Stimulated activated CD4-positive, alpha-beta T cell treated with anti-CD3 and anti-CD28 coated beads, Interleukin-12 subunit alpha, Interleukin-12 subunit beta, amount 100 ng/mL, for 48 hours (primary cell): ENCODE measurements at regions not wholly inside any gene's neighbourhood (a gene's known extent, or its start where the extent isn't known, plus 50 kb on each side); places are given as distances from the start of the nearest gene placed in this dataset.
"Not testable (repeated sequence)": the region's sequence is repeated elsewhere in the genome, so short reads cannot be mapped to it uniquely, and the experiment has no call there.

Source experiments
- DNase-seq, 3 donors: peaks; one replicate each; pipeline ENCODE4 v3.0.0-alpha.2; 2020; ENCODE audit warnings: low read depth in 2 of 3, low spot score in 1 of 3

DNA sequence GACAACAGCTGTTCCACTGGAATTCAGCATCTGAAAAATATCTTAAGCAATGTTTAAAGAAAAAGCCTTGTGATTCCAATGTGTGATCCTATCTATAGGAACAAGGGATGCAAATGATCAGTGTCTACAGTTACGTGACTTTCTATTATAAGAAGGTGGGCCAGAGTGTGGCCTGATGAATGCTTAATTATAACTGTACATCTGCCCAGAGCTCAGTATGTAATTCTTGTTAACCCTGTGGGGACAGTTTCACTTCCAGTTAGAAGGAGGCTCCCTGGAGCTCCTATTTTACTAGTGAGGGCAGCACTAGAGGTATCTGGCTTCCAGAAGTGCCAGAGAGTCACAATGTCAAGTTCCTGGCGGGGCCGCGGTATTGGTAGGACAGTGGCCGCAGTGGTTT lies 288.5 kb downstream of the USP46 start:
- DNase-seq: no peak

DNA sequence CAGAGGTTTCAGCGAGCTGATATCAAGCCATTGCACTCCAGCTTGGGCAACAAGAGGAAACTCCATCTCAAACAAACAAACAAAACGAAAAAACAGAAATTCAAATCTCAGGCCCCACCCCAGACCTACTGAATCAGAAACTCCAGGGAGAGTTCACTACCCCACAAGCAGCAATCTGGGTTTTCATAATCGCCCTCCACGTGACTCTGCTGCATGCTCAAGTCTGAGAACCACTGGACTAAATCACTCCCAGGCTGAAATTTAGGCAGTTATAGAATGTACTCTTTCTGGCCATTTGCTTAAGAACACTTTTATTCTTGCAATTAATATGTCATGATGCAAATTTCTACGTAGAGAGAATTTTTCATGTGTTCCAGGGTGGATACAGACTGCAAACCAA lies 287.3 kb downstream of the USP46 start:
- no peak for DNase-seq

DNA sequence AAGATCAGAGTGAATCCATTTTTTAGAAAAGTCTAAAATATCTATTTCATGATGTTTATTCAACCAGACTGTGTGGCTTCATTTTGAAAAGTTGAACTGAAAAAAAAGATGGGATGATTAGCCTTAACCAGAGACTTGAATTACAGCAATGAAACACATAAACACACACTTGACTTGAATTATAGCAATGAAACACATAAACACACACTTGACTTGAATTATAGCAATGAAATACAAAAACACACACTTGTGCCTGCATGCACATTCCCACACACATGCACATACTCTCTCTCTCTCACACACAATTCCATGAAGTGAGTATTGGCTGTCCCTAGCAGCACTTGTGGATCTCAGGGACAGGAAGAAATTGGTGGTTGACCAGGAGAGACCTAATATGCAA lies 286.8 kb downstream of the USP46 start:
- no peak for DNase-seq

DNA sequence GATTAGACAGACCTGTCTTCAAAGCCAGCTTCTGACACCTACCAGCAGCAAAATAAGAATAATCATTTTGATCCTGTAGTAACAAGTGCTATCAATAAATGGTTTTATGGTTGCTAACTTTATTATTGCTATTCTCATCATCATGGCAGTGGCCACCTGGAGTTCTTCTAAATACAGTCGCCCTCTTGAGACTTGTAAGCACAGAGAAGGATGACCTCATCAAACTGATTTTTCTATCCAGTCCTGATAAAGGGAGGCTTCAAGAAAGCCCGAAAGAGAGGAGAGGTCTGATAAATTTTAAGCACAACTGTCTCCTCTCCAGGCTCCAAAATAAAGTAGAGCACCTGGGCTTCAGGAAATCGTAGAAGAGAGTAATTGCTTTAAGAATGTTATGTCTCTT lies 286.4 kb downstream of the USP46 start:
- DNase-seq: no peak

DNA sequence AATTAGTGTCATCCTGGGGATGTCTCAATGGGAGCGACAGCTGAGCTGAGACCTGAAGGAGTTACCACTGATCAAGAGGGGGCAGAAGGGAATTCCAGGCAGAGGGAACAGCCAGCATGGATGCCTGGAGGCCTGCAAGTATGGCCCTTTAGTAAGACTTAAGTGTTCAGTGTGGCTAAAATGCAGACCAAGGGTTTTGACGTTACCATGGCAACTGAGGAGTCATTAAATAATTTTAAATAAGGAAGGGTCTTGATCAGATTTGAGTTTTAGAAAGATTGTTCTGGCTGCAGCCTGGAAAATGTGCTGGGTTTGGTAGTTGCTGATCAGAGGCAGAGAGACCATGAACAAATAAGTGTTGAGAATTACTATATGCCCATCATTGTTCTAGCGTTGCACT lies 285.5 kb downstream of the USP46 start:
- no peak for DNase-seq

DNA sequence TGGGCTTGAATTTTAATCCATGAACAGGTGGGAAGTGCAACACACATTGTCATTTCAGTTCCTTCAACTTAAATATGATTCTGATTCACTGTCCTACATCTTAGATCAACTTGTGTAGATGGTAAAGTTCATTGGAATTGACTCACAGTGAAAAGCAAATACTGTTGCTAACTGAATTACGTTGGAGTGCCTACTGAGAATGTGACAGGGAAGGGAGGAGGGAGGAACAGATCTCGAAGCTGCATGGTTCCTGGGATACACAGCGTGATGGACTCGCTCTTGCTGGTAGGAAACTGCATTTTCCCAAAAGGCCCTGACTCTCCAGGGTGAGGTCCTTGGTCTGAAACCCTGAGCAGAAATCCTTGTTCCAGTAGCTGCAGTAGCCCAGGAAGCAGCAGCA lies 284.2 kb downstream of the USP46 start:
- DNase-seq: no peak

DNA sequence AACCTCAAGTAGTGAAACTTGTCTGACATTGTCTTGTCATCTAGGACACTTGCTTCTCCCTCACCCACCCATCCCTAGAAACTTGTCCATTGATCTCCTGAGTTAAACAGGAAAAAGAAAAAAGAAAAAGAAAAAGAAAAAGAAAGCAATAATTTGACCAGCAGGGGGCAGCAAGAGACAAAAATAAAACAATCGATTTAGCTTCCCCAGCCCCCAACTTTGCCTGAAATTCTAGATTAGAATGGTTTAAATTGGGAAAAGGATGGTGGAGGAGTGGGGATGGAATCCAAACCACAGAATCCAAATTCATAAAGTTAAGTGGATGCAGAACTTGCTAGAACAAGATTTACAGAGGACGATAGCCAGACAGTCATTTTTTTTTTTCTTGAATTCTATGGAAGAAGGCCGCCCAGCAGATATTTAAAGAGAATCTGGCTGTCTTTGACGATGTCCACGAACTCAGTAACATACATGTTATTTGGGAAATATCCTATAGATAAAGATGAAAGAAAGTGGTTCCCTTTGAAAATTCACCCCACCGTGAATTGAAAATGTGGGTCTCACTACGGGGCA lies 282.9 kb downstream of the USP46 start:
- peak in 1 of 3 donors; percentile 30 for DNase-seq

DNA sequence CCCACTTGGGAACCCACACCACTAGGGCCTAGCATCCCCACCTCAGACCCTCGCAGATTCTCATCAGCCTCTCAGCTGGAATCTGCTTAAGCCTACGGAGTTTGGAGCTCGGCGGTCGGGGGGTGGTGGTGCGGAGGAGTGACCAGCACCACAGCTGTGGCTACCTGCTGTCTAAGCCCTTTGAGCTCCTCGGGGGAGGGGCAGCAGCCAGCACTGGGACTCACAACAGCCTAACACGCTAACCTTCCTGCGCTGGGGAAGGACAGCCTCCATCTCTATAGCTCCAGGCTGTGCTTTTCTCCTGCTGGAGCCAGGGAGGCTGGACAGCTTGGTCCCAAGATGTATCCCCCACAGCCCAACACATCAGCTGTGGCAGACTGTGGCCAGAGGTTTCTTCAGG lies 281.5 kb downstream of the USP46 start:
- no peak for DNase-seq

DNA sequence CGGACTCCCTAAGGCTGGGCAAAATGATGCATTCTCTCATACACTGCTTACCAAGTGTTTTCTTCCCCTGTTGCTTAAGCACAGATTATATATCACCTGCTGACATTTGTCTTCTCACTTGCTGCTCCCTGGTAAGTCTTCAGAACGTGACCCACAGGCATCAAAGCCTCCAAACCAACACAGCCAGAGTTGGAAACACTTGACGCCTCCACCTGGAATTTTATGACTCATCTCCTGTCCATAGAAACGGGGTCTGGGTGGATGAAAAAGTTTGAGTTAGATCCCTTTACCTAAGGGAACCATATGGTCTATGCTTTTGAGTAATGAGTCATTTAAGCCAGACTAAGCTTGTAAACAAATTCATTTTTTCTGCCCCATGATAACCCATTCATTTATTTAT lies 251.6 kb downstream of the USP46 start:
- DNase-seq: no peak

DNA sequence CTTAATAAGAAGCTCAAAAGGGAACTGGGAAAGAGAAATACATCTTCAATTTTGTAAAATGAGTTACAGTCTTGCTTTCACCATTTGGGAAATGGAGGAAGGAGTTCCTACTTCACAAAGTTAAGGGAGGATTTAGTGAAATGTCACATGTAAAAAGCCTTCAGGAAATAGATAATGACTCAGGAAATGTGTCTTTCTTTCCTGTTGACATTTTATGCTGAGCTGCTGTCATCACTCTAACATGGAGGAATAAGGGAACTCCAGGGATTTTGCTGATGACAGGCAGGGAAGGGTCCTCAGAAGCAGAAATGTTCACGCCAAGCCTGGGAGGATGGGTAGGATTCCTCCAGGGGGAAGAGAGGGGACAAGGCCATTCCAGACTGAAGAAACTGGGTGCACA lies 251.1 kb downstream of the USP46 start:
- DNase-seq: no peak

DNA sequence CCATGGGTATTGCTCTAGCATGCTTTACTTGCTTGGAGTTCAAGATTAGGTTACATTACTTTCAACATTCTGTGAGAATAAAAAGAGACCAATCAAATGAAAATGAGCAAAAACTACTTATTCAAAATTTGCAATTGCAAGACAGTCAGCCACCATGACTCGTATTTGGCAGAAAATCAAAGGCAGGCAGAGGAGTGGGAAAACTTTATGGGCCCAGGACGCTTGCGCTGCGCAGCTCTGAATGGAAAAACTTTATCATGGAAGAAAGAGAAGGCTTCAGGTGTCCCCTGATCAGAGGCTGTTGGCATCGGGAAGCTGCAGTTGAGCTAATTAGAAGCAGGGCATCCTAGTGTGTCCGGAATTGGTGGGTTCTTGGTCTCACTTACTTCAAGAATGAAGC lies 250.6 kb downstream of the USP46 start:
- no peak for DNase-seq

DNA sequence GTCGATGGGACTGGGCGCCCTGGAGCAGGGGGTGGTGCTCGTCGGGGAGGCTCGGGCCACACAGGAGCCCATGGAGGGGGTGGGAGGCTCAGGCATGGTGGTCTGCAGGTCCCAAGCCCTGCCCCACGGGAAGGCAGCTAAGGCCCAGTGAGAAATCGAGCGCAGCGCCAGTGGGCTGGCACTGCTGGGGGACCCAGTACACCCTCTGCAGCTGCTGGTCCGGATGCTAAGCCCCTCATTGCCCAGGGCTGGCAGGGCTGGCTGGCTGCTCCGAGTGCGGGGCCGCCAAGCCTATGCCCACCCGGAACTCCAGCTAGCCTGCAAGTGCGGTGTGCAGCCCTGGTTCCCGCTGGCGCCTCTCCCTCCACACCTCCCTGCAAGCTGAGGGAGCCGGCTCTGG lies 249.3 kb downstream of the USP46 start:
- not testable (repeated sequence) for DNase-seq

DNA sequence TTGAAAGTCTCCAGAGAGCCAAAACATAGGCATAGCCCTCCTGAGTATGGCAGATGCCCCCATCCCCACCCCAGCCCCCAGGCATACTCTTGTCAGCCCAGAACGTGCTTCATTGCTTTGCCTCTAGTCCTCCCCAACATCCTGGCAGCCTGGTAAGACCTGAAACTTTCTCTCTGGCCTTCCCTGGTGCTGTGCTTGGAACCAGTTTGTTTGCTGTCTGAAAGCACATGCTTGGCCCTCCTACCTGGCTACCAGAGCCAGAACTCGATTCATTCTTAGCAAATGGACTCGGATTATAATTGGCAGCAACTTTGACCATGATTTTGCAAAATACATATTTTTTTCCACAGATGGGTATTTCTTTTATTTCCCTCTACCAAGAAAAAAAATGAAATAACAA lies 248.1 kb downstream of the USP46 start:
- DNase-seq: no peak

DNA sequence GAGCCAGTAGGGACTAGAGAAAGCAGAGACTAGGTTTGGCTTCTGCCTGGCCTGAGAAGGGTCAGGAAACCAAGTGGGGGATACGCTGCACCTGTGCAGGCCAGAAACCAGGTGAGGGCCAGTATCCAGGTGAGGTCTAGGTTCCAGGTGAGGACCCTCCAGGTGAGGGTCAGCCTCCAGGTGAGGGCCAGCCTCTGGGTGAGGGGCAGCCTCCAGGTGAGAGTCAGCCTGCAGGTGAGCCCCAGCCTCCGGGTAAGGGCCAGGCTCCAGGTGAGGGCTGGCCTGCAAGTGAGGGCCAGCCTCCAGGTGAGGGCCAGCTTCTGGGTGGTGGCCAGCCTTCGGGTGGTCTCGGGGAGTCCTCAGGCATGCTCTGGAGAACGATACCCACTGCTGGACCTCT lies 238.8 kb downstream of the USP46 start:
- DNase-seq: no peak

DNA sequence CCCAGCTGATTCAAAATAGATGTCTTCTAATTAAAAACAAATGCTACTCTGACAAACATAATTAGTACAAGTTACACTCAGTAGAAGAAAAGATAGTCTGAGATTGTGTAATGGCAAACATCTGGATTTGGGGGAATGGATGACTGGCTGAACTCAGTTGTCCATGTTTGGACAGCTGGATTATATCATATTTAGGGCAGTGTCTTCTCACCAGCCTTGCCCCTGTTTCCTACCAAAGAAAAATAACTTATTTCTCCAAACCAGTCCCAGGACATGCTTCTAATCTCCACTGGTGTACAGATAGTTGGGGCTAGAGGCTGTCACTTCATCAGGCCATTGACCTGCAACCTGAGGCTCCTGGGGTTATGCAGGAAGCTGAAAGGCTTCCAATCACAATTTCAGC lies 237.3 kb downstream of the USP46 start:
- no peak for DNase-seq

DNA sequence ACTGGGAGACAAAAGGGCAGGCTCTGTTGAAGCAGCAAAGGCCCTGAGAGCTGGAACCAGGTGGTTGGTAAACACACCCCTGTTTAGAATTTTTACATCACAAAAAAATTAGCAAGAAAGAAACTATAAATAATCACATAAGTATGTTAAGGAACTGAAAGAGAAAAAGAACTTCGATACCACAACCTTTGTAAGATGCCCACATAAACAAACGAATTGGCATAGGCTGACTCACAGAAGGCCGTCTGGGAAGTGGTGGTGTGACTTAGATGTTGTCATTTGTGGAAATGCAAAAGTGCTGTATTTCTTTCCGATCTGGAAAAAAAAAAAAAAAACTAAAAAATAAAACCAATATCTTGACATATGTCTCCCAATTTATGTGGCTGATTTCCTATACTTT lies 235.1 kb downstream of the USP46 start:
- no peak for DNase-seq

DNA sequence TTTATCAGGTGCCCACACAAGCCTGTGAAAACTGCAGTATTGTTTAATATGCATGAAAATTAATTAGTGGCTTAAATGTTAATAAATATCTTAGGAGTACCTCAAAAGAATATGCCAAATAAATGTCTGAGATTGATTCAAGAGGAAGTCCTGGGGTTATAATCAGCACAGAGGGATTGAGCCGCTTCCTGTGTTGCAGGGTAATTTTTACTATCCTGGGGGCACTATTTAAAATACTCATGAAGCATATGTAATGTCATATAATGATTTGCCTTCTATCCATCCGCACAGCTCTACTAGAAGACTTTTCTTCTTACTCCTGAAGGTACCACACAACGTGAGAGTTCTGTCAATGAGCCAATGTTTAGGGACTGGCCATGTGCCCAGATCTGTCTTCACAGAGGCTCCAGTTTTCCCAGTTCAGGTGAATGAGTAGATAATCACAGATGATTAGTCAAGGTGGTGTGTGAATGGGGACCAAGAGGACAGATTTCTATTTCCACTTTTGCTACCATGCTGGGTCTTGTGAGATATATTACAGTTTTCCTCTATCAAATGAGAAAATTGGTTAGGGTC lies 233.3 kb downstream of the USP46 start:
- no peak for DNase-seq

DNA sequence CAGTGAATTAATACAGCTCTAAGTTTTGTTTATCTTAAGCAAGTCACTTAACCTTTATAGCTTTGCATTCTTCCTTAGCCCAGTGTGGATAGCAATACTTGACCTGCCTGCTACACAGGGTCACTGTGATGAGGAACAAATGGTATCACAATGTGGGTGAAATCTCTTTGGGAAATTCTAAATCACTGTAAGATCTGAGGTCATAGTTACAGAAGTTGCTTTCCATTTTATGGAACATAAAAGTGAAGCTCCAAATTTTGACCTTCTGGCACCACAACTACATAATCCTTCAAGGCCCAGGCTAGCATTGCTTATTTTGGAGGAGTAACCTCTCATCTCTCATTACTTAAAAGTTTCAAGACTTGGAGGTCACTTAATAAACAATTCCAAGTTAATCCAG lies 227.7 kb downstream of the USP46 start:
- DNase-seq: no peak

DNA sequence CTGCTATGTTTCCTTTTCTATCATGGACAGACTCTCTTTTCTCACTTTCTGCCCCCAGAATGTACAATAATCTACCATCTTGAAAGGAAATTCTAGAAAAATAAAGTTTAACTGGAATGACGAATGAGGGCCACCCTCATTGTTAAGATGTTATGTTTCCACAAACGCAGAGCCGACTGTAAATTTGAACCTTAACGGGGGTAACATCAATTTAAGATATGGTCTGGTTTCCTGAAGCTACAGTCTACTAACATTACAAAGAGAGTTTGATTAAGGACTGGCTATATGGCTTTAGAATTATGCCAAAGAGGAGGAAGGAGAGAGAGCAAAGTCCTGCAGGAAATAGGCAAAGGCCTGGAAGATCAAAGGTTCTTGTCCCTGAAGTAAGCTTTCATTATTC lies 227.2 kb downstream of the USP46 start:
- DNase-seq: no peak

DNA sequence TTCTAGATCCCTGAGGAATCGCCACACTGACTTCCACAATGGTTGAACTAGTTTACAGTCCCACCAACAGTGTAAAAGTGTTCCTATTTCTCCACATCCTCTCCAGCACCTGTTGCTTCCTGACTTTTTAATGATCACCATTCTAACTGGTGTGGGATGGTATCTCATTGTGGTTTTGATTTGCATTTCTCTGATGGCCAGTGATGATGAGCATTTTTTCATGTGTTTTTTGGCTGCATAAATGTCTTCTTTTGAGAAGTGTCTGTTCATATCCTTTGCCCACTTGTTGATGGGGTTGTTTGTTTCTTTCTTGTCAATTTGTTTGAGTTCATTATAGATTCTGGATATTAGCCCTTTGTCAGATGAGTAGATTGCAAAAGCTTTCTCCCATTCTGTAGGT lies 216.6 kb downstream of the USP46 start:
- not testable (repeated sequence) for DNase-seq

DNA sequence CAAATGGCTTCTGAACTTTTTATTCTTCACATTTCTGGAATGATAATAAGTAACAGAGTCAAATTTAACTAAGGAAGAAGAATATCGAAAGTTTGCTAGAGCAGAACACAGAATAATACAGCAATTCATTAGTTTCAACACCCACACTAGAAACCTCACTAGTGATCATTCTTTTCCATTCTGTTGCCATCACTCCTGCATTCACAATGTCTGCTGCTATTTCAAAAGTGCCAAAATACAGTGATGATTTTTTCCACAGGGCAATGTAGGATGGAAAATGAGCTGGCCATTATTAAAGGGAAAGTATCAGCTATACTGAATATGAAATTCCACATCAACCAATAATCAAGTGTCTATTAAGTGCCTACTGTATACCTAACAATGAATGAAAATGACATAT lies 186.7 kb downstream of the USP46 start:
- DNase-seq: no peak

DNA sequence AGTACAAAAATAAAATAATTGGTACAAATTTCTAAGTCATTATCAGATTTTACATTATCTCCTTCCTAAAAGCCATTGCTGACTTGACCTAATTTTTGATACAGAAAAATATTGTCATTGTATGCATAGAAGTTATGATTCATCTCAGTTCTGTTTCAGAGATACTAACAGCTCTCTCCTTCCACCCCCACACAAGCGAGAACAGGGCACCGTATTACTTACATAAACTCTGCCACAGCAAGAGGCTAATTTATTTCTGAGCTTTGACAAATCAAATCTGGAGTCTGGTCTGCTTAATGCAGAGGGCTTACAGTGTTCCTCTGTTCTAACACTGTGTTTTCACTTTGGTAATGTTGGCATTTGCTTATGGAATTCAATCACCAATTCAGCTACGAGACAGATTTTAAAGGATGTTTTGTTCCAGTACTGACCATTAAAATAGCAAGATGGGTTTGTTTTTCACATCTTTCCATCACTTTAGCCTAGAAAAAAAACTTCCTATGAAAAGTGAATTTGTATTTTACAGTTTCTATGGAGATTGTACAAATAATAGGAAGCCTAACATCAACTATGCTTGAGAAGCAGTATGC lies 181.8 kb downstream of the USP46 start:
- DNase-seq: peak in 1 of 3 donors; percentile 1

DNA sequence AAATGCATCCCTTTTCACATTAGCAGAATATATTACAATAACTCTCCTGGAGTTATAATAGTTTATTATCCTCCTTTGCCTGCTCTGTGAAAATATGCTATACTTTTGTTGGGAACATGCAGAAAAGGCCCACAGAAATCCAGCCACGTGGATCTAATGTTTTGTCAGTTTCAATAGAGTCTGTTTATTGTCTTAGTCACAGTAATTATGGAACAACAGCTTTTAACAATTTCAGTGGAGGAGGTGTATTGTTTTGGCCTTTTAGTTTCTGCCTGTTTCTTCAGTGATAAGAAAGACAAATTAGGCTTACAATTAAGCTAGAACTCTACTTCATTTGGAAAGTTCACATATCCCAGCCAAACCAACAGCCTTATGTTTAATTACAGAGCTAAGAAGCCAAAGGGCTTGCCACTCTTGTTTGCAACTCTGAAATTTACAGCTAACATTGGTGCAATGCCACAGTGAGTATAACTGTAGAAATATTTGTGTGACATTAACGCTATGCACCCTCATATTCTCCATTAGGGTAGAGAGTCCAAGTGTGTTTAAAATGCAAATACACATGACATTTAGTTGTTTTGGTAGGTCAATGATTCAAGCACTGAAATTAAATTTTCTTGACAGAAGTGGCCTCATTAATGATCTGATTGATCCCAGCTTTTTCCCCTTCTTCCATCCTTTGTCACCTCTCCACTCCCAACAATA lies 175.8 kb downstream of the USP46 start:
- DNase-seq: no peak
